Lower leg skin (tissue), 3 donors: ENCODE measurements at regions not wholly inside any gene's neighbourhood (a gene's known extent, or its start where the extent isn't known, plus 50 kb on each side); places are given as distances from the start of the nearest gene placed in this dataset.

Experiments used
- CTCF ChIP-seq, 3 donors: fragments of 450-650 bp; IDR thresholded peaks; one replicate each; pipeline ENCODE4 v1.5.1; 2016; ENCODE audit warnings: antibody characterized with exemption in 3 of 3, mild to moderate bottlenecking in 3 of 3, moderate library complexity in 2 of 3
- POLR2A ChIP-seq, 2 donors: fragments of 450-650 bp; IDR thresholded peaks; one replicate each; pipeline ENCODE4 v1.6.1; 2016 to 2017; ENCODE audit warnings: antibody characterized with exemption in 2 of 2, mild to moderate bottlenecking in 1 of 2, moderate library complexity in 1 of 2

GRCh38 chr9:135018306-135018915 is 69.1 kb upstream of the OLFM1 start:
- TF ChIP-seq CTCF (IDR thresholded peaks at IDR 0.05), result no peak
- TF ChIP-seq POLR2A (IDR thresholded peaks at IDR 0.05), result no peak
